ENCODE measurements at regions not wholly inside any gene's neighbourhood (a gene's known extent, or its start where the extent isn't known, plus 50 kb on each side); places are given as distances from the start of the nearest gene placed in this dataset.

GRCh38 chr9:1522219-1522767, 472.1 kb downstream of the DMRT2 start:
- H3K4me3 ChIP-seq (ENCODE audit: low read depth, low read length), result no peak overlapping the region
- DNase-seq (ENCODE audit: low read depth), result no peak
- TF ChIP-seq CTCF (IDR thresholded peaks at IDR 0.05; ENCODE audit: low read depth, low read length, missing control alignments), result no peak

- no peak overlapping the region for H3K4me3 ChIP-seq (ENCODE audit: low read depth, low read length)
- TF ChIP-seq CTCF (IDR thresholded peaks at IDR 0.05; ENCODE audit: low read depth, low read length, missing control alignments), result no peak
- no peak for DNase-seq (ENCODE audit: low read depth)
Measured at GRCh38 chr9:1528456-1528855, 478.3 kb downstream of the DMRT2 start.

DNA sequence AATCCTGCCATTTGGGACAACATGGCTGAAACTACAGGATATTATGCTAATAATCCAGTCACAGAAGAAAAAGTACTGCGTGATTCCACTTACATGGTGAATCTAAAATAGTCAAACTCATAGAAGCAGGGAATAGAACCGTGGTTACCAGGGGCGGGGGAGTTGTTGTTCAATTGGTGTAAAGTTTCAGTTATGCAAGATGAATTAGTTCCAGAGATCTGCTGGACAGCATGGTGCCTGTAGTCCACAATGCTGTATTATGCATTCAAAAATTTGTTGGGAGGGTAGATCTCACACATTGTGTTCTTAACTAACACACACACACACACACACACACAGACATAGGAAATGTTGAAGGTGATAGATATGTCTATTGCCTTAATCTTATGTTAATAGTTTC, 480.5 kb downstream of the DMRT2 start:
- H3K4me3 ChIP-seq (ENCODE audit: low read depth, low read length), result no peak overlapping the region
- DNase-seq (ENCODE audit: low read depth), result no peak
- no peak for TF ChIP-seq CTCF (IDR thresholded peaks at IDR 0.05; ENCODE audit: low read depth, low read length, missing control alignments)

DNA sequence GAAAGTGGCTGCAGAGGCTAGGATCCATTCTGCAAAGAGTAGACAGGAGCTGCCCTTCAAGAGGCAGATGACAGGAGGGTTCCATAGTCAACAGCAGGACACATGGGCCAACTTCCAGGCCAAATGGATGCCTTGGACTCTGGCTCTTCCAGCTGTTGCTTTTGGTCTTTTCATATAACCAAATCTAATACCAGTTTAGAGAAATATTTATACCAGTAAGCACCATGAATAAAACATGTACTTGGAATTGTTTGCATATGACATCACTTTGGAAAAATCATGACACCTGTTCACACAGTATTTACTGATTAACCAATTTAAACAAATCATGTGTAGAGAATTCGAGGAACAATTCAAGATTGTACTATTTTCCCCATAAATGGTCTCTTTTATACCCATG, 481.3 kb downstream of the DMRT2 start:
- TF ChIP-seq CTCF (IDR thresholded peaks at IDR 0.05; ENCODE audit: low read depth, low read length, missing control alignments), result no peak
- H3K4me3 ChIP-seq (ENCODE audit: low read depth, low read length), result no peak overlapping the region
- no peak for DNase-seq (ENCODE audit: low read depth)

DNA sequence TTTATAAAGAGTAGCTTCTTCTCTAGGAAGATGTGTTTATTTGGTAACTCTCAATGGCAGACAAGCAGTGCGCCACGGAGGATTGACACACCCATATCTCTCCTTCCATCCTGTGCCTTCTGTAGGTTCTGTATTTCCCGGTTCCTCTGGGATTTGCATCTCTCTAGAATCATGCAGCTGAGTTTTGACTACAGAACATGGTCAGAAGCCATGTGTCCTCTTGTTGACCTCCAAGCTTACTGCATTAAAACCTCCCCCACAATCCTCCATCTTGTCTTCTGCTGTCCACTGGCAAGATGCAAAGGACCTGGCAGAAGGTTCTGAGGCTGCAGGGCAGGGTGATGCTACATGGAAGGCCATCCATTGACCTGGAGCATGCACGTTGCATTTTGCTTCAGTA, 482.0 kb downstream of the DMRT2 start:
- H3K4me3 ChIP-seq (ENCODE audit: low read depth, low read length), result no peak overlapping the region
- TF ChIP-seq CTCF (IDR thresholded peaks at IDR 0.05; ENCODE audit: low read depth, low read length, missing control alignments), result no peak
- DNase-seq (ENCODE audit: low read depth), result no peak

DNA sequence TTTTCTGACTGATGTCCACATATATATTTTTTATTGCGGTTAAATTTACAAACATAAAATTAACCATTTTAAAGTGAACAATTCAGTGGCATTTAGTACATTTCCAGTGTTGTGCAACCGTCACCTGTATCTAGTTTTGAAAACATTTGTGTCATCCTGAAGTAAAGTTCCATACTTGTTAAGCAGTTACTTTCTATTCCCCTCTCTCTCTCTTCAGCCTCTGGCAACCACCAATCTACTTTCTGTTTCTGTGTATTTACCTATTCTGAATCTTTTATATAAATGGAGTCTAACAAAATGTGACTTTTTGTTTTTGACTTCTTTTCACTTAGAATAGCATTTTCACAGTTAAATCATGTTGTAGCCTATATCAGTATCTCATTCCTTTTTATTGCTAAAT, 480.1 kb upstream of the SMARCA2 start:
- TF ChIP-seq CTCF (IDR thresholded peaks at IDR 0.05; ENCODE audit: low read depth, low read length, missing control alignments), result no peak
- H3K4me3 ChIP-seq (ENCODE audit: low read depth, low read length), result no peak overlapping the region
- DNase-seq (ENCODE audit: low read depth), result no peak

DNA sequence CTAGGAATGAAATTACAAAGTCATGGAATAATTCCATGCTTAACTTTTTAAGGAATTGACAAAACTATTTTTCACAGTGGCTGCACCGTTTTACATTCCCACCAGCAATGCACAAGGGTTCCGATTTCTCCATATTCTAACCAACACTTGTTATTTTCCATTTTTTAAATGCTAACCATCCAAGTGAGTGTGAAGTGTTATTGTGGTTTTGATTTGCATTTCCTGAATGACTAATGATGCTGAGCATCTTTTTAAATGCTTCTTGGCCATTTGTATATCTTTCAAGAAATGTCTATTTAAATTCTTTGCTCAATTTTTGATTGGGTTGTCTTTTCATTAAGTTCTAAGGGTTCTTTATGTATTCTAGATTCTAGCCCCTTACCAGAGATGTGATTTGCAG, 479.5 kb upstream of the SMARCA2 start:
- TF ChIP-seq CTCF (IDR thresholded peaks at IDR 0.05; ENCODE audit: low read depth, low read length, missing control alignments), result no peak
- H3K4me3 ChIP-seq (ENCODE audit: low read depth, low read length), result no peak overlapping the region
- no peak for DNase-seq (ENCODE audit: low read depth)

All from GM12864 (cell line).